ENCODE measurements at regions not wholly inside any gene's neighbourhood (a gene's known extent, or its start where the extent isn't known, plus 50 kb on each side); places are given as distances from the start of the nearest gene placed in this dataset.

DNA sequence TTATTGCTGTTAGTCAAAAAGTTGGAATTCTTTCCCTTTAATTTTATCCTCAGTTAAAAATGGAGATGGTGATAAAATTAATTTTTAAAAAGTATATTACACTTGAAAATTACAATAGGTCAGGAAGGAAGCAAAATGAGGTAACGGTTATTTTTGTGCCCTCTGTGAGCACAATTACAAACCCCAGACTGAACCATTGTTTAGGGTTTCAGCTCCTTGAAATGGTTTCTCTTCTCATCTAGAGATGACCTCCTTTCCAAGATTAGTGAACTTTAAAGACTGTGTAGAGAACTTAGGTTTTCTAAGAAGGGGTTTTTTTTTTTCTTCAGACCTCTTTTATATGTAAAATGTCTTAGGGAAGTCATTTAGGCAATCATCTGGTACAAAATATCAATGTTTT, 126.2 kb upstream of the CHD1 start:
- Mint-ChIP-seq H3K36me3 (ENCODE audit: insufficient read depth in 1 of 3, low read depth in 3 of 3) (no peaks in the 10 kb centered on the region), H3K27me3 (ENCODE audit: low read depth) (0 out of 2 replicates have a peak, but pooled peaks cover 2% of the 10 kb centered on the region), H3K27ac (no peak overlapping the region), H3K4me1 (no peaks in the 10 kb centered on the region), H3K4me3 (no peak overlapping the region), H3K9me3 (no peaks in the 10 kb centered on the region)
- Histone ChIP-seq H2BK5ac (ENCODE audit: insufficient read length, low read length) (no peak overlapping the region), H2BK15ac (ENCODE audit: low read depth, low read length) (no peak overlapping the region), H3K56ac (ENCODE audit: insufficient read length, low read depth, low read length) (no peak overlapping the region), H3K18ac (ENCODE audit: insufficient read length, low read depth, low read length) (no peak overlapping the region), H3K27ac (ENCODE audit: insufficient read length, low read depth, low read length) (no peak overlapping the region), H4K20me1 (ENCODE audit: control insufficient read depth, insufficient read depth, insufficient read length) (no peaks in the 10 kb centered on the region), H3K4me1 (ENCODE audit: insufficient read depth, low read length) (no peaks in the 10 kb centered on the region), H3K23me2 (ENCODE audit: insufficient read length, low read depth, low read length, poor library complexity, severe bottlenecking) (no peaks in the 10 kb centered on the region), H3K14ac (ENCODE audit: insufficient read depth, low read length) (no peak overlapping the region), H4K5ac (ENCODE audit: insufficient read length, low read depth, low read length) (no peak overlapping the region), H4K91ac (ENCODE audit: insufficient read length, low read depth, low read length) (no peak overlapping the region), H2AFZ (ENCODE audit: low read length) (no peak overlapping the region), H2BK12ac (ENCODE audit: insufficient read length, low read depth, low read length) (no peak overlapping the region), H3K9me3 (ENCODE audit: control insufficient read depth, low read depth, low read length) (no peaks in the 10 kb centered on the region), H3K79me2 (ENCODE audit: insufficient read depth, low read length) (no peaks in the 10 kb centered on the region), H2BK120ac (ENCODE audit: low read depth, low read length, poor library complexity, severe bottlenecking) (no peak overlapping the region), H3K79me1 (ENCODE audit: insufficient read depth, low read depth, low read length, poor library complexity, severe bottlenecking) (no peaks in the 10 kb centered on the region), H3K23ac (ENCODE audit: insufficient read length, low read depth, low read length) (no peak overlapping the region), H2AK5ac (ENCODE audit: insufficient read length, low read length) (no peak overlapping the region), H4K8ac (replicated peaks; ENCODE audit: insufficient read length, low read depth, low read length) (no peak overlapping the region), H2BK20ac (ENCODE audit: low read depth, low read length, poor library complexity, severe bottlenecking) (no peak overlapping the region), H3K9ac (ENCODE audit: extremely low read depth, insufficient read length, low read length) (no peak overlapping the region), H3T11ph (ENCODE audit: low read length) (no peak overlapping the region), H3K4ac (ENCODE audit: low read depth, low read length) (no peak overlapping the region), H3K4me2 (ENCODE audit: insufficient read depth, insufficient read length, low read length) (no peak overlapping the region), H3K27me3 (ENCODE audit: insufficient read depth, low read length) (no peaks in the 10 kb centered on the region)
- TF ChIP-seq, protein P1, sequence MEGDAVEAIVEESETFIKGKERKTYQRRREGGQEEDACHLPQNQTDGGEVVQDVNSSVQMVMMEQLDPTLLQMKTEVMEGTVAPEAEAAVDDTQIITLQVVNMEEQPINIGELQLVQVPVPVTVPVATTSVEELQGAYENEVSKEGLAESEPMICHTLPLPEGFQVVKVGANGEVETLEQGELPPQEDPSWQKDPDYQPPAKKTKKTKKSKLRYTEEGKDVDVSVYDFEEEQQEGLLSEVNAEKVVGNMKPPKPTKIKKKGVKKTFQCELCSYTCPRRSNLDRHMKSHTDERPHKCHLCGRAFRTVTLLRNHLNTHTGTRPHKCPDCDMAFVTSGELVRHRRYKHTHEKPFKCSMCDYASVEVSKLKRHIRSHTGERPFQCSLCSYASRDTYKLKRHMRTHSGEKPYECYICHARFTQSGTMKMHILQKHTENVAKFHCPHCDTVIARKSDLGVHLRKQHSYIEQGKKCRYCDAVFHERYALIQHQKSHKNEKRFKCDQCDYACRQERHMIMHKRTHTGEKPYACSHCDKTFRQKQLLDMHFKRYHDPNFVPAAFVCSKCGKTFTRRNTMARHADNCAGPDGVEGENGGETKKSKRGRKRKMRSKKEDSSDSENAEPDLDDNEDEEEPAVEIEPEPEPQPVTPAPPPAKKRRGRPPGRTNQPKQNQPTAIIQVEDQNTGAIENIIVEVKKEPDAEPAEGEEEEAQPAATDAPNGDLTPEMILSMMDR (conservative IDR thresholded peaks at IDR 0.05), result no peak
- DNase-seq, result no peak
- WGBS (ENCODE audit: extremely low coverage, insufficient read length, low lambda C conversion rate), result no CpG with 5 or more reads among the region's 1 CpG
